PC-9 (cell line): ENCODE measurements at regions not wholly inside any gene's neighbourhood (a gene's known extent, or its start where the extent isn't known, plus 50 kb on each side); places are given as distances from the start of the nearest gene placed in this dataset.

ENCODE experiments used
- EZH2 ChIP-seq: fragments of 200-600 bp; sonication (generic); IDR thresholded peaks from 2 replicates; pipeline ENCODE4 v1.8.0; 2017; ENCODE audit warnings: antibody characterized with exemption, low read depth
- TF ChIP-seq, protein P1 (sequence below): fragments of 200-600 bp; sonication (generic); conservative IDR thresholded peaks from 2 replicates; pipeline ENCODE4 v1.6.1; 2017; ENCODE audit warnings: mixed run types, antibody characterized with exemption, mild to moderate bottlenecking, moderate library complexity

- TF ChIP-seq, protein P1, sequence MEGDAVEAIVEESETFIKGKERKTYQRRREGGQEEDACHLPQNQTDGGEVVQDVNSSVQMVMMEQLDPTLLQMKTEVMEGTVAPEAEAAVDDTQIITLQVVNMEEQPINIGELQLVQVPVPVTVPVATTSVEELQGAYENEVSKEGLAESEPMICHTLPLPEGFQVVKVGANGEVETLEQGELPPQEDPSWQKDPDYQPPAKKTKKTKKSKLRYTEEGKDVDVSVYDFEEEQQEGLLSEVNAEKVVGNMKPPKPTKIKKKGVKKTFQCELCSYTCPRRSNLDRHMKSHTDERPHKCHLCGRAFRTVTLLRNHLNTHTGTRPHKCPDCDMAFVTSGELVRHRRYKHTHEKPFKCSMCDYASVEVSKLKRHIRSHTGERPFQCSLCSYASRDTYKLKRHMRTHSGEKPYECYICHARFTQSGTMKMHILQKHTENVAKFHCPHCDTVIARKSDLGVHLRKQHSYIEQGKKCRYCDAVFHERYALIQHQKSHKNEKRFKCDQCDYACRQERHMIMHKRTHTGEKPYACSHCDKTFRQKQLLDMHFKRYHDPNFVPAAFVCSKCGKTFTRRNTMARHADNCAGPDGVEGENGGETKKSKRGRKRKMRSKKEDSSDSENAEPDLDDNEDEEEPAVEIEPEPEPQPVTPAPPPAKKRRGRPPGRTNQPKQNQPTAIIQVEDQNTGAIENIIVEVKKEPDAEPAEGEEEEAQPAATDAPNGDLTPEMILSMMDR, result no peak
- no peak for TF ChIP-seq EZH2
Observed at GRCh38 chr2:204039298-204039838, 102.8 kb downstream of the ICOS start.
